OCI-LY1 (cell line): ENCODE measurements at regions not wholly inside any gene's neighbourhood (a gene's known extent, or its start where the extent isn't known, plus 50 kb on each side); places are given as distances from the start of the nearest gene placed in this dataset.

Source experiments
- H2AFZ ChIP-seq: fragments of 200-600 bp; sonication (generic), shearing (Covaris generic); 2 replicates; pipeline ENCODE4 v1.6.0; 2014; ENCODE audit warnings: antibody characterized with exemption, mild to moderate bottlenecking, low read length
- H3F3A ChIP-seq: fragments of 200-600 bp; sonication (generic), shearing (Covaris generic); 2 replicates; pipeline ENCODE4 v1.6.0; 2014; ENCODE audit warnings: mild to moderate bottlenecking, antibody characterized with exemption, low read length, moderate library complexity; ENCODE audit not compliant: insufficient read depth
- H3K27ac ChIP-seq: fragments of 200-600 bp; sonication (generic); 2 replicates; pipeline ENCODE4 v1.5.1; 2014; ENCODE audit warnings: low read length, mixed run types, mild to moderate bottlenecking, low read depth; ENCODE audit not compliant: poor library complexity, severe bottlenecking
- H3K27me3 ChIP-seq: fragments of 200-600 bp; sonication (generic); 2 replicates; pipeline ENCODE4 v1.6.0; 2014; ENCODE audit warnings: antibody characterized with exemption, mild to moderate bottlenecking, low read length, moderate library complexity; ENCODE audit not compliant: insufficient read depth
- H3K36me3 ChIP-seq: fragments of 200-600 bp; sonication (generic); 2 replicates; pipeline ENCODE4 v1.6.1; 2014; ENCODE audit warnings: mild to moderate bottlenecking, antibody characterized with exemption, low read length, moderate library complexity, mixed read lengths; ENCODE audit not compliant: insufficient read depth
- H3K4me1 ChIP-seq: fragments of 200-600 bp; sonication (generic); 2 replicates; pipeline ENCODE4 v1.5.1; 2014; ENCODE audit warnings: mild to moderate bottlenecking, low read length, moderate library complexity; ENCODE audit not compliant: insufficient read depth, severe bottlenecking
- H3K4me2 ChIP-seq: fragments of 200-600 bp; sonication (generic), shearing (Covaris generic); 2 replicates; pipeline ENCODE4 v1.6.1; 2014; ENCODE audit warnings: low read length
- H3K4me3 ChIP-seq: fragments of 200-600 bp; sonication (generic); 2 replicates; pipeline ENCODE4 v1.5.1; 2014; ENCODE audit warnings: low read length, low read depth, mild to moderate bottlenecking, mixed read lengths; ENCODE audit not compliant: poor library complexity, severe bottlenecking
- H3K79me2 ChIP-seq: fragments of 200-600 bp; shearing (Covaris generic); 2 replicates; pipeline ENCODE4 v1.6.1; 2016; ENCODE audit warnings: mixed run types, low read length, mixed read lengths; ENCODE audit not compliant: insufficient read depth
- H3K9ac ChIP-seq: fragments of 200-600 bp; sonication (generic), shearing (Covaris generic); 2 replicates; pipeline ENCODE4 v1.6.1; 2014; ENCODE audit warnings: mild to moderate bottlenecking, low read length, mixed read lengths
- H3K9me2 ChIP-seq: fragments of 200-600 bp; sonication (generic), shearing (Covaris generic); 2 replicates; pipeline ENCODE4 v1.6.1; 2014; ENCODE audit warnings: low read depth, mild to moderate bottlenecking, low read length, mixed read lengths
- H3K9me3 ChIP-seq: fragments of 200-600 bp; shearing (Covaris generic); 2 replicates; pipeline ENCODE4 v1.6.1; 2014; ENCODE audit warnings: low read length, mixed read lengths
- H4K20me1 ChIP-seq: fragments of 200-600 bp; sonication (generic), shearing (Covaris generic); 2 replicates; pipeline ENCODE4 v1.6.0; 2016; ENCODE audit warnings: mild to moderate bottlenecking, low read length; ENCODE audit not compliant: insufficient read depth
- CTCF ChIP-seq: fragments of 200-600 bp; sonication (generic), shearing (Covaris generic); IDR thresholded peaks from 2 replicates; pipeline ENCODE4 v1.5.1; 2017; ENCODE audit warnings: mild to moderate bottlenecking, antibody characterized with exemption, low read length, moderate library complexity, mixed read lengths
- EZH2 ChIP-seq: fragments of 200-600 bp; sonication (generic), shearing (Covaris generic); IDR thresholded peaks from 2 replicates; pipeline ENCODE4 v1.8.0; 2017; ENCODE audit warnings: borderline replicate concordance, mixed run types, mild to moderate bottlenecking, antibody characterized with exemption, low read length, moderate library complexity, mixed read lengths

- no peaks in the 10 kb centered on the region for H3K9me3 ChIP-seq
- H4K20me1 ChIP-seq, result no peaks in the 10 kb centered on the region
- no peak overlapping the region for H2AFZ ChIP-seq
- H3K9ac ChIP-seq, result no peak overlapping the region
- TF ChIP-seq CTCF, result no peak
- TF ChIP-seq EZH2, result no peak
- H3K36me3 ChIP-seq, result no peaks in the 10 kb centered on the region
- no peaks in the 10 kb centered on the region for H3K79me2 ChIP-seq
- H3K9me2 ChIP-seq, result no peaks in the 10 kb centered on the region
- no peaks in the 10 kb centered on the region for H3F3A ChIP-seq
- no peak overlapping the region for H3K4me2 ChIP-seq
- no peaks in the 10 kb centered on the region for H3K27me3 ChIP-seq
- no peak overlapping the region for H3K27ac ChIP-seq
- H3K4me3 ChIP-seq, result no peak overlapping the region
- no peaks in the 10 kb centered on the region for H3K4me1 ChIP-seq
Measured at GRCh38 chr15:55015093-55015445, 181.7 kb downstream of the RSL24D1 start.

- TF ChIP-seq EZH2, result no peak
- no peak for TF ChIP-seq CTCF
- Histone ChIP-seq H3K79me2 (no peaks in the 10 kb centered on the region), H3K9me2 (no peaks in the 10 kb centered on the region), H3K9me3 (no peaks in the 10 kb centered on the region), H4K20me1 (no peaks in the 10 kb centered on the region), H2AFZ (no peak overlapping the region), H3K4me1 (no peaks in the 10 kb centered on the region), H3K4me2 (no peak overlapping the region), H3K27ac (no peak overlapping the region), H3K27me3 (no peaks in the 10 kb centered on the region), H3F3A (no peaks in the 10 kb centered on the region), H3K4me3 (no peak overlapping the region), H3K36me3 (no peaks in the 10 kb centered on the region), H3K9ac (no peak overlapping the region)
Measured at GRCh38 chr15:55014391-55015092, 182.2 kb downstream of the RSL24D1 start.

GRCh38 chr15:55008421-55008820, 188.3 kb downstream of the RSL24D1 start:
- Histone ChIP-seq H4K20me1 (no peaks in the 10 kb centered on the region), H3K4me2 (no peak overlapping the region), H2AFZ (no peak overlapping the region)

More at GRCh38 chr15:55008421-55008820, 188.3 kb downstream of the RSL24D1 start:
- H3K4me3 ChIP-seq, result no peak overlapping the region
- H3K9me3 ChIP-seq, result no peaks in the 10 kb centered on the region
- no peaks in the 10 kb centered on the region for H3K27me3 ChIP-seq
- H3K36me3 ChIP-seq, result no peaks in the 10 kb centered on the region
- no peak for TF ChIP-seq CTCF
- TF ChIP-seq EZH2, result no peak
- H3K9ac ChIP-seq, result no peak overlapping the region
- no peak overlapping the region for H3K27ac ChIP-seq
- H3K9me2 ChIP-seq, result no peaks in the 10 kb centered on the region
- H3F3A ChIP-seq, result no peaks in the 10 kb centered on the region
- no peaks in the 10 kb centered on the region for H3K79me2 ChIP-seq
- H3K4me1 ChIP-seq, result no peaks in the 10 kb centered on the region
